Spleen (tissue), 11 donors: ENCODE measurements at regions not wholly inside any gene's neighbourhood (a gene's known extent, or its start where the extent isn't known, plus 50 kb on each side); places are given as distances from the start of the nearest gene placed in this dataset.

Experiments
- DNase-seq: peaks from one replicate; pipeline ENCODE4 v3.0.0-alpha.2; 2020
- H3K27ac ChIP-seq, 8 donors: fragments of 200-600 bp; sonication (generic) in 7 of 8; 1 replicate in 4 of 8; 2 replicates in 4 of 8; pipeline versions ENCODE4 v1.5.0 to v1.8.0; 2016 to 2021; ENCODE audit warnings: inconsistent platforms in 4 of 8, mild to moderate bottlenecking in 4 of 8, moderate library complexity in 1 of 8
- H3K27me3 ChIP-seq, 7 donors: fragments of 200-600 bp; sonication (generic) in 6 of 7; replicated peaks in 1 of 7; 1 replicate in 4 of 7; 2 replicates in 3 of 7; pipeline versions ENCODE4 v1.5.0 to v1.8.0; 2016 to 2021; ENCODE audit warnings: inconsistent platforms in 3 of 7, mild to moderate bottlenecking in 1 of 7
- H3K36me3 ChIP-seq, 6 donors: fragments of 200-600 bp; sonication (generic) in 5 of 6; 1 replicate in 4 of 6; 2 replicates in 2 of 6; pipeline versions ENCODE4 v1.5.0 to v1.8.0; 2016 to 2021; ENCODE audit warnings: inconsistent platforms in 2 of 6
- H3K4me1 ChIP-seq, 6 donors: fragments of 200-600 bp; sonication (generic) in 5 of 6; 1 replicate in 3 of 6; 2 replicates in 3 of 6; pipeline versions ENCODE4 v1.5.0 to v1.8.0; 2016 to 2021; ENCODE audit warnings: inconsistent platforms in 3 of 6
- H3K4me3 ChIP-seq, 8 donors: fragments of 200-600 bp; sonication (generic) in 7 of 8; 1 replicate in 4 of 8; 2 replicates in 4 of 8; pipeline versions ENCODE4 v1.5.0 to v1.8.0; 2016 to 2021; ENCODE audit warnings: inconsistent platforms in 4 of 8, mild to moderate bottlenecking in 4 of 8, moderate library complexity in 2 of 8
- H3K9me3 ChIP-seq, 8 donors: fragments of 200-600 bp; sonication (generic) in 7 of 8; 1 replicate in 4 of 8; 2 replicates in 4 of 8; pipeline versions ENCODE4 v1.5.0 to v1.8.0; 2016 to 2021; ENCODE audit warnings: inconsistent platforms in 4 of 8
- POLR2A ChIP-seq, 3 donors: fragments of 450-650 bp; IDR thresholded peaks; one replicate each; pipeline ENCODE4 v1.5.1; 2017; ENCODE audit warnings: antibody characterized with exemption in 3 of 3, mild to moderate bottlenecking in 1 of 3
- POLR2AphosphoS5 ChIP-seq, 3 donors: sonication (generic); formaldehyde crosslinking; IDR thresholded peaks; one replicate each; pipeline ENCODE4 v1.5.1; 2017; ENCODE audit warnings: antibody characterized with exemption in 3 of 3
- WGBS, 5 donors: extraction: QIAGEN DNeasy Blood & Tissue Kit in 3 of 5; methylation state at CpG; one replicate each; pipeline versions ENCODE4 v1.1.5 to v1.1.7; 2013 to 2018; 5-methylcytosine and 5-hydroxymethylcytosine counted together
- intact Hi-C: fragments of 100-400 bp; cut with DNase I; formaldehyde crosslinking; loops from one replicate; pipeline ENCODE4 v1.15.0; 2023; ENCODE audit warnings: low total_unique reads
- TF ChIP-seq, protein P1 (sequence below), 11 experiments: fragments of 200-600 bp in 7 of 11; fragments of 450-650 bp in 4 of 11; sonication (generic) in 4 of 11; IDR thresholded peaks in 8 of 11; conservative IDR thresholded peaks in 3 of 11; 1 replicate in 7 of 11; 2 replicates in 4 of 11; pipeline versions ENCODE4 v1.4.0 to v1.8.0; 2016 to 2021; ENCODE audit warnings: antibody characterized with exemption in 11 of 11, inconsistent platforms in 4 of 11, mild to moderate bottlenecking in 1 of 11
- donor health status: healthy with polysubstance abuse.
- donor health status: DM: no; HTN: no; CAD: no; lungs with moderate emphysema.
- donor health status: DM: no; HTN: no; CAD: no.
- donor health status: Bipolar disorder and iron deficiency.
- donor health status: healthy.
- donor health status: DM: no; HTN: no; CAD: no.
- donor health status: DM: yes; HTN: yes; CAD: no.

- no peak for DNase-seq
- H3K27me3 ChIP-seq: no peaks in the 10 kb centered on the region
- no peaks in the 10 kb centered on the region for H3K36me3 ChIP-seq
- peaks cover 0 to 5% (median 0%) of the 10 kb centered on the region in 8 donors for H3K9me3 ChIP-seq
- H3K4me1 ChIP-seq: no peaks in the 10 kb centered on the region
- 8 to 25% (median 14%) methylated on average over 1 of the region's 1 CpG for WGBS, 5 donors
- TF ChIP-seq POLR2A (IDR thresholded peaks at IDR 0.05) (no peak), POLR2AphosphoS5 (IDR thresholded peaks at IDR 0.05) (no peak)
- TF ChIP-seq, protein P1, sequence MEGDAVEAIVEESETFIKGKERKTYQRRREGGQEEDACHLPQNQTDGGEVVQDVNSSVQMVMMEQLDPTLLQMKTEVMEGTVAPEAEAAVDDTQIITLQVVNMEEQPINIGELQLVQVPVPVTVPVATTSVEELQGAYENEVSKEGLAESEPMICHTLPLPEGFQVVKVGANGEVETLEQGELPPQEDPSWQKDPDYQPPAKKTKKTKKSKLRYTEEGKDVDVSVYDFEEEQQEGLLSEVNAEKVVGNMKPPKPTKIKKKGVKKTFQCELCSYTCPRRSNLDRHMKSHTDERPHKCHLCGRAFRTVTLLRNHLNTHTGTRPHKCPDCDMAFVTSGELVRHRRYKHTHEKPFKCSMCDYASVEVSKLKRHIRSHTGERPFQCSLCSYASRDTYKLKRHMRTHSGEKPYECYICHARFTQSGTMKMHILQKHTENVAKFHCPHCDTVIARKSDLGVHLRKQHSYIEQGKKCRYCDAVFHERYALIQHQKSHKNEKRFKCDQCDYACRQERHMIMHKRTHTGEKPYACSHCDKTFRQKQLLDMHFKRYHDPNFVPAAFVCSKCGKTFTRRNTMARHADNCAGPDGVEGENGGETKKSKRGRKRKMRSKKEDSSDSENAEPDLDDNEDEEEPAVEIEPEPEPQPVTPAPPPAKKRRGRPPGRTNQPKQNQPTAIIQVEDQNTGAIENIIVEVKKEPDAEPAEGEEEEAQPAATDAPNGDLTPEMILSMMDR (IDR thresholded peaks at IDR 0.05 in 8 of 11, conservative IDR thresholded peaks at IDR 0.05 in 3 of 11): no peak
- H3K27ac ChIP-seq: no peak overlapping the region
- H3K4me3 ChIP-seq: no peak overlapping the region
- intact Hi-C loops: no loop called here
These were observed 57.3 kb downstream of the KCNA4 start for GRCh38 chr11:29959488-29959887.

- DNase-seq: no peak
- Histone ChIP-seq H3K36me3 (no peaks in the 10 kb centered on the region), H3K9me3 (peaks cover 0 to 7% (median 0%) of the 10 kb centered on the region in 8 donors), H3K27ac (no peak overlapping the region), H3K4me3 (no peak overlapping the region), H3K4me1 (no peaks in the 10 kb centered on the region), H3K27me3 (no peaks in the 10 kb centered on the region)
- TF ChIP-seq POLR2AphosphoS5 (IDR thresholded peaks at IDR 0.05): no peak
- intact Hi-C loops: no loop called here
- 23 to 31% (median 28%) methylated on average over 4 of the region's 4 CpGs for WGBS, 5 donors
These were observed 59.4 kb downstream of the KCNA4 start for GRCh38 chr11:29957431-29957830.

DNA sequence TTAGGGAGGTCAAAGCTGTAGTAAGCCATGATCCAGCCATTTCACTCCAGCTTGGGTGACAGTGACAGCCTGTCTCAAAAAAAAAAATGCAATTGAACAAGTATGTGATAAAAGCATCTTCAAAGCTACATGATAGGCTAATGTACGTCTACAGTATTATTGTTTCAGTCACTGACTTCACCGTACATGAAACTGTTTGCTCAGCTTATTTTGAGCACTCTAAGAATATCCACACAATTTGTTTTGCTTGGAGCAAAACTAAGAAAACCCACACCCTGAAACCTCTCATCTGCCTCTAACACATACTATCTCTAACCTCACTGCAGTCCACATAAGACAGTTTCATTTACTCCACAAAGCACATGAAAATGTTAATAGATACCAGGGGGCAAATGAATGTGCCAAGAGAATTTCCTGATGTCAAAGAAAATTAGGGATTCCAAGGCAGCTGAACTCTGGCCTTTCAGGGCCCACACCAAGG, 60.7 kb downstream of the KCNA4 start:
- H3K36me3 ChIP-seq: no peaks in the 10 kb centered on the region
- no peaks in the 10 kb centered on the region for H3K27me3 ChIP-seq
- 77 to 89% (median 81%) methylated on average over 2 of the region's 2 CpGs for WGBS, 5 donors
- no peak for DNase-seq
- H3K4me3 ChIP-seq: no peak overlapping the region
- H3K27ac ChIP-seq: no peak overlapping the region
- no peaks in the 10 kb centered on the region for H3K4me1 ChIP-seq
- intact Hi-C loops: no loop called here
- H3K9me3 ChIP-seq: peaks cover 0 to 7% (median 0%) of the 10 kb centered on the region in 8 donors
- TF ChIP-seq POLR2AphosphoS5 (IDR thresholded peaks at IDR 0.05) (no peak), POLR2A (IDR thresholded peaks at IDR 0.05) (no peak)
- TF ChIP-seq, protein P1 (IDR thresholded peaks at IDR 0.05 in 8 of 11, conservative IDR thresholded peaks at IDR 0.05 in 3 of 11): no peak

DNA sequence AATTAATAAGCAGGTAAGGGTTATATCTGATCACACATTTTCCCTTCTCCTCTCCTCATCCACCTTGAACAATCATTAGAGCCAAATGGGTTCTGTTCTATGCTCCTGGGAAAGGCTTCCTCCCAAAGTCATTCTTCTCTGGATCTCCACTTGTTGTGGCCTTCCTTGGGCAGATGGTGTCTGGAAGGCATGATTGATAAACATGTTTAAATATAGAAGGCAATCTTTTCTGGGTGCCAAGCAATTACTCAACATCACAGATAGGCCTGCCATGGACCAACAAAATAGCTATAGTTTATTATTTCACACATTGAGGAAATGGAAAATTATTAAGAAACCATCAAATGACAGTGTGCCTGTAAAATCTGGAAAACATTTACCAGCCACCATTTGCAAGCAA, 73.5 kb downstream of the KCNA4 start:
- Histone ChIP-seq H3K9me3 (peaks cover 0 to 22% (median 14%) of the 10 kb centered on the region in 8 donors), H3K36me3 (no peaks in the 10 kb centered on the region), H3K4me1 (no peaks in the 10 kb centered on the region), H3K4me3 (no peak overlapping the region), H3K27me3 (no peaks in the 10 kb centered on the region), H3K27ac (no peak overlapping the region)
- intact Hi-C loops: no loop called here
- no peak for DNase-seq
- no peak for TF ChIP-seq POLR2AphosphoS5 (IDR thresholded peaks at IDR 0.05)
- TF ChIP-seq, protein P1 (IDR thresholded peaks at IDR 0.05 in 8 of 11, conservative IDR thresholded peaks at IDR 0.05 in 3 of 11): no peak
- no peak for TF ChIP-seq POLR2A (IDR thresholded peaks at IDR 0.05)

GRCh38 chr11:29937526-29937925, 79.3 kb downstream of the KCNA4 start:
- H3K9me3 ChIP-seq: peaks cover 0 to 21% (median 4%) of the 10 kb centered on the region in 8 donors
- DNase-seq: no peak
- H3K4me3 ChIP-seq: no peak overlapping the region
- intact Hi-C loops: no loop called here
- no peaks in the 10 kb centered on the region for H3K27me3 ChIP-seq
- TF ChIP-seq POLR2A (IDR thresholded peaks at IDR 0.05): no peak
- no peak for TF ChIP-seq POLR2AphosphoS5 (IDR thresholded peaks at IDR 0.05)
- TF ChIP-seq, protein P1 (IDR thresholded peaks at IDR 0.05 in 8 of 11, conservative IDR thresholded peaks at IDR 0.05 in 3 of 11): no peak
- H3K36me3 ChIP-seq: no peaks in the 10 kb centered on the region
- no peak overlapping the region for H3K27ac ChIP-seq
- 74 to 87% (median 78%) methylated on average over 4 of the region's 4 CpGs for WGBS, 5 donors
- H3K4me1 ChIP-seq: no peaks in the 10 kb centered on the region
